Colonic mucosa (tissue), 4 donors: ENCODE measurements at regions not wholly inside any gene's neighbourhood (a gene's known extent, or its start where the extent isn't known, plus 50 kb on each side); places are given as distances from the start of the nearest gene placed in this dataset.

ENCODE experiments used
- DNase-seq: peaks from one replicate; pipeline ENCODE4 v3.0.0-alpha.2; 2020
- H3K27ac ChIP-seq: fragments of 200-600 bp; one replicate; pipeline ENCODE4 v1.8.0; 2021
- H3K27me3 ChIP-seq: fragments of 200-600 bp; one replicate; pipeline ENCODE4 v1.8.0; 2021
- H3K36me3 ChIP-seq: fragments of 200-600 bp; one replicate; pipeline ENCODE4 v1.8.0; 2021
- H3K4me1 ChIP-seq: fragments of 200-600 bp; one replicate; pipeline ENCODE4 v1.8.0; 2021; ENCODE audit warnings: mild to moderate bottlenecking
- H3K4me3 ChIP-seq: fragments of 200-600 bp; one replicate; pipeline ENCODE4 v1.8.0; 2021
- H3K9ac ChIP-seq, 2 donors: one replicate each; pipeline ENCODE4 v1.7.0; 2013; ENCODE audit warnings: control low read depth in 2 of 2, low read depth in 2 of 2, low read length in 2 of 2
- H3K9me3 ChIP-seq: fragments of 200-600 bp; one replicate; pipeline ENCODE4 v1.8.0; 2021
- CTCF ChIP-seq: fragments of 200-600 bp; IDR thresholded peaks from one replicate; pipeline ENCODE4 v1.8.0; 2022; ENCODE audit warnings: antibody characterized with exemption, mild to moderate bottlenecking
- intact Hi-C: fragments of 100-400 bp; cut with DNase I; formaldehyde crosslinking; loops from one replicate; pipeline ENCODE4 v1.14.1; 2022
- donor health status: healthy.
- donor health status: DM: no; HTN: no; CAD: no.
- donor health status: DM: no; HTN: no; CAD: no.

- intact Hi-C loops = no loop called here
- Histone ChIP-seq H3K9ac (no peak overlapping the region), H3K4me1 (no peaks in the 10 kb centered on the region), H3K36me3 (no peaks in the 10 kb centered on the region), H3K9me3 (no peaks in the 10 kb centered on the region), H3K4me3 (no peak overlapping the region), H3K27me3 (no peaks in the 10 kb centered on the region), H3K27ac (no peak overlapping the region)
- no peak for TF ChIP-seq CTCF
- DNase-seq = no peak
Measured at GRCh38 chr21:38095220-38095619, 161.6 kb upstream of the KCNJ15 start.

- Histone ChIP-seq H3K9me3 (no peaks in the 10 kb centered on the region), H3K27me3 (no peaks in the 10 kb centered on the region), H3K9ac (no peak overlapping the region), H3K36me3 (no peaks in the 10 kb centered on the region), H3K27ac (no peak overlapping the region), H3K4me3 (no peak overlapping the region), H3K4me1 (no peaks in the 10 kb centered on the region)
- no peak for TF ChIP-seq CTCF
- DNase-seq = no peak
- intact Hi-C loops = no loop called here
Measured at GRCh38 chr21:38097789-38098188, 159.0 kb upstream of the KCNJ15 start.

- no peaks in the 10 kb centered on the region for H3K36me3 ChIP-seq
- no peaks in the 10 kb centered on the region for H3K9me3 ChIP-seq
- no peak for TF ChIP-seq CTCF
- no peak overlapping the region for H3K4me3 ChIP-seq
- H3K27me3 ChIP-seq = no peaks in the 10 kb centered on the region
- H3K9ac ChIP-seq = no peak overlapping the region
- H3K4me1 ChIP-seq = no peaks in the 10 kb centered on the region
- no peak for DNase-seq
- H3K27ac ChIP-seq = no peak overlapping the region
- intact Hi-C loops = no loop called here
Measured at GRCh38 chr21:38112219-38112789, 144.5 kb upstream of the KCNJ15 start.

- Histone ChIP-seq H3K4me3 (no peak overlapping the region), H3K4me1 (no peaks in the 10 kb centered on the region), H3K27me3 (no peaks in the 10 kb centered on the region), H3K9ac (no peak overlapping the region), H3K36me3 (no peaks in the 10 kb centered on the region), H3K9me3 (no peaks in the 10 kb centered on the region), H3K27ac (no peak overlapping the region)
- TF ChIP-seq CTCF = no peak
- intact Hi-C loops = no loop called here
- DNase-seq = no peak
Measured at GRCh38 chr21:38114717-38115333, 142.0 kb upstream of the KCNJ15 start.

- no peaks in the 10 kb centered on the region for H3K9me3 ChIP-seq
- no peak overlapping the region for H3K27ac ChIP-seq
- no peak for DNase-seq
- H3K9ac ChIP-seq = no peak overlapping the region
- no peaks in the 10 kb centered on the region for H3K4me1 ChIP-seq
- no peak overlapping the region for H3K4me3 ChIP-seq
- no peaks in the 10 kb centered on the region for H3K27me3 ChIP-seq
- intact Hi-C loops = no loop called here
- H3K36me3 ChIP-seq = no peaks in the 10 kb centered on the region
- TF ChIP-seq CTCF = no peak
Measured at GRCh38 chr21:38115870-38116269, 140.9 kb upstream of the KCNJ15 start.
